ENCODE measurements at regions not wholly inside any gene's neighbourhood (a gene's known extent, or its start where the extent isn't known, plus 50 kb on each side); places are given as distances from the start of the nearest gene placed in this dataset.

- TF ChIP-seq CTCF (conservative IDR thresholded peaks at IDR 0.05), result no peak
- no peak overlapping the region for H3K27ac ChIP-seq
Observed at GRCh38 chr10:30178356-30178964, 119.1 kb upstream of the JCAD start.

- H3K27ac ChIP-seq, result no peak overlapping the region
- no peak for TF ChIP-seq CTCF (conservative IDR thresholded peaks at IDR 0.05)
Observed at GRCh38 chr10:30176776-30177533, 117.6 kb upstream of the JCAD start.

GRCh38 chr10:30176182-30176581 is 116.8 kb upstream of the JCAD start:
- H3K27ac ChIP-seq, result no peak overlapping the region
- TF ChIP-seq CTCF (conservative IDR thresholded peaks at IDR 0.05), result no peak

DNA sequence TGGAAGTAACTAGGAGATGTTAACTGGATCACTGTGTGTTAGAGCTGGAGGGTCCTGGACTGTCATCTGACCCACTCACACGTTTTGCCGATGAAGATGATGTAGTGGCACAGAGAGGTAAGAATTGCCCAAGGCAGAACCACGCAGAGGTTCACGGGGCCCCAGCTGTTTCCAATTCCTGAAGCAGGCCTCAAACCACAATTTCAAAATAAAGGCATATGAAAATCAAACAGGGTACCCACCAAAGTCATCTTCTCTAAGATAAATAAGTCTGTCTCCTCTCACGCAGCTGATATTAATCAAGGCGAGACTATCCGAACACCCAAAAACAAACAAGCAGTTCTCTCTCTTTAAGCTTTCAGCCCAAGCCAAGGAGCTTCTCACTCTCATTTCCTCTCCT is 113.3 kb upstream of the JCAD start:
- no peak for TF ChIP-seq CTCF (conservative IDR thresholded peaks at IDR 0.05)
- no peak overlapping the region for H3K27ac ChIP-seq

DNA sequence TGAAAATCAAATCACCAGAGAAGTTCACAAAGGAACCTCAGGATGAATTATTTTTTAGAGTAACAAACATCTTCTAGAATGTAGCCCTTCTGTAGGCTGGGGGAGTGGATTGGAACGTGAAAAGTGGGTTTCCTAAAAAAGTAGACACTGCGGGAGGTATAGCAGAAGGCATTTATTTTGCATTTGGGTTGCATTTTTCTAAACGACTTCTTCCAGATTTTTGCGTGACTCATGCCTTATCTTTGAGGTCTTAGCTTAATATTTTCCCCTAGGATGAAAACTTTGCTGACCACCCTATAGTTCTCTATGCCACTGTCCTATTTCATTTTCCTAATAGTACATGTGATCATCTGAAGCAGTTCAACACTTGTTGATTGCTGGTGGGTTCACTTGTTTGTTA is 112.7 kb upstream of the JCAD start:
- no peak for TF ChIP-seq CTCF (conservative IDR thresholded peaks at IDR 0.05)
- H3K27ac ChIP-seq, result no peak overlapping the region

DNA sequence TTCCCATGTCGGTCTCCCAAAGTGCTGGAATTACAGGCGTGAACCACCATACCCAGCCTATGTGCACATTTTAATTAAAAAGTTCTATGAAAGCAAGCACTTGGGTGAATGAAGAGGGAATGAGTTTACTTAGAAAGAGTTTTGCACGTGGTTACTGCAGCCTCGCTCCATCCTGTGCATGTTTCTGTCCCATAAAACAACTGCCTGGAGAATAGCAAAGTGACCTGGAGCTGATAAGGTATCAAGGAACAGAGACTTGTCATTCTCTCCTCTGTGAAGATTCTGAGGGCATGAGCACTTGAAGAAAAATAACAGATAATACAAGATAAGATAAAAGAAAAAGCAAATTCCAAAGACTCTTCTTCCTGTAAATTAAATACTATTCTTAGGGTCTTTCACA is 112.2 kb upstream of the JCAD start:
- no peak overlapping the region for H3K27ac ChIP-seq

GRCh38 chr10:30170814-30171213 is 111.4 kb upstream of the JCAD start:
- H3K27ac ChIP-seq, result no peak overlapping the region
- TF ChIP-seq CTCF (conservative IDR thresholded peaks at IDR 0.05), result no peak

More for the DNA sequence above, 112.2 kb upstream of the JCAD start:
- no peak for TF ChIP-seq CTCF (conservative IDR thresholded peaks at IDR 0.05)

All from VCaP (cell line).